Middle frontal gyrus (tissue), 1 donor: ENCODE measurements at regions not wholly inside any gene's neighbourhood (a gene's known extent, or its start where the extent isn't known, plus 50 kb on each side); places are given as distances from the start of the nearest gene placed in this dataset.

Experiments
- DNase-seq: peaks from one replicate; pipeline ENCODE4 v3.0.0-alpha.2; 2015; ENCODE audit warnings: low spot score; ENCODE audit errors: extremely low spot score

DNA sequence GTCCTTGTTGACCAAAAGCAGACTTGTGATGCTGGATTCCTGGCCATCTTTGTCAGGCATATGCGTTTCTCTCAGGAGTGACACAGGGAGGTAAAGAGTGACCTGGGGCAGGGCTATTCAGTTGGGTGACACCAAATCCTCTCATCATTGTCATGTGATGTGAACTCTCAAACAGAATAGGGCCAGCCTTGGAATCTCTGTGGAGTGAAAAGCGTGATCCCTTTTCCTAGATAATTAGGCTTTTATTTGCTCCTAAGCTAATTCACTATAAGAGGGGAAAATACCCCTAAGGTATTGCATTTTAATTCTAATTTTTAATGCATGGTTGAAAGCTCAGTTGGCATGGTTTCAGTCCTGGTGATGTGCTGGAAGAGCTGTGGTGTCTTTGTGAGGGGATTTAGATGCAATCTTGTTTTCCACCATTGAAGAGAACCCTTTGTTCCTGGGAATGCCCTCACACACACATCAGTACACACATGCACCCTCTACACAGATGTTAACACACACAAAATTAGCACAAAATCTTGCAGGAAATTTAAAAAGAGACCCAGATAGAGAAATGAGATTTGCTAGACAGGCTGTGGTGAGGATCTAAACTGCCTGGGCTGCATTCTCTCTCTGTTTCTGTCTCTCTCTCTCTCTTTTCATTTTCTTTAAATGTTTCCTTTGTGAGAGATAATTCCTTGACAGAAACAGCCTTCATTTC is 349.9 kb downstream of the TSN start:
- no peak for DNase-seq

DNA sequence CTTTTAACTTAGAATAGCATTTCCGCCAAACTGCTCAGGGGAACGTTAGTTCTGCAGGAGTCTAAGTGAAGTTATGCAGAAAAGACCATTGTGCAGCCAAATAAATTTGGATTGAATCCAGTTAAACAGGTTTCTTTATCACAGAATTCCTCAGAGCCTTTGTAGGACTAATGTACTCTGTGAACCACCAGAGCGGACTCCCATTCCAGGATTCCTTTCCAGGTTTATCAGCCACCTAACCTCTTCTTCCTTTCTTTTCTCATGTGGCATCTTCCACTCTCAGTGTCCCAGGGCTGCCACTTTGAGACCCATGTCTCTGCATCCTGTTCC is 350.4 kb downstream of the TSN start:
- DNase-seq: no peak

DNA sequence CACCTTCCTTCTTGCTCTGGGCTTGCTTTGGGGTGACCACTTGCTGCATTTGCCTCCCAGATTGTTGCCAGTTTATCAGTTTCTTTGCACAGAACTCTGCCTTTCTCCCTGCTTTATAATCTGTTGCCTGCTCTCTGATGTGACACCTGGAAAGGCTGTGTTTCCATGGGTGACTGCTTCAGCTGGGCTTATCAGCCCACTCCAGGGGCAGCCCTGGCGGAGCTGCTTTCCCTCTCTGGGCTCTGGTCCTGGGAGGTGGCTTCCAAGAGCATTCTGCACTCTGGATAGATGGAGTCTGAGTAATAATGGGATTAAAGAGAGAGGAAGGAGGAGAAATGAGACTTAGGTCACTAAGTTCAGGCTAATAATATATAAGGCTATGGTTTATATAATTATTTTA is 352.7 kb downstream of the TSN start:
- DNase-seq: no peak

DNA sequence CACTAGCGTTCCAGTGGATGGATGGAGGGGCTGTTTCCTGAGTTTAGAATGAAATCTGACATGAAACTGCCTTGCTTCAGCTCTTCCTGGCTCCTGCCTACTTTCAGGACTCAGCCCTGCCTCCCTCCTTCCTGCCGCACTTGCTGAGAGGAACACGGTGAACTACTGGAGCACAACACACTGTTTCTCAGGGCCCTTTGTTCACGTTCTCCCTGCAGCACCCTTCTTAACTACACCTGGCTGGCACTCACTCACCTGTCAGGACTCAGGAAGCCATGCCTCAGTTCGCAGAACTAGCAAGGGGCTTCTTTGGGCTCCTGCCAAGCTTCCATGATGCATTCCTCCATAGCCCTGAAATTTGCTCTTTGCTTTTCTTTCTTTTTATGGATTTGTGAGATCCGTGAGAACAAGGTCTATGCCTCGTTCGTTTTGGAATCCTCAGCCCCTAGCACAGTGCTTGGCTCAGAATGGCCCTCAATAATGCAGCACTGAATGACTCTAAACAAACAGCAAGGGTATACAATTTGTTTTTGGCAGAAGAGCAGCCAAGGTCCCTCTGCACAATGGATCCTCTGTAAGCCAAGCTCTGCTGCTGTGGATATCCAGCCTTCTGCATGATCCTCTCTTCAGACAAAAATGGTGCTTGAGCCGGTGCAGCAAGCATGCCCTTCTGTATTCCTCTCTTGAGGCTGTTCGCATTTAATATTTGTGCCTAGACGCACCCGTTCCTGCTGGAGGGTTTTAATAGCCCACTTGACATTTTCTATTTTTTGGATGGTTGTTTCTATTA is 357.0 kb downstream of the TSN start:
- no peak for DNase-seq

DNA sequence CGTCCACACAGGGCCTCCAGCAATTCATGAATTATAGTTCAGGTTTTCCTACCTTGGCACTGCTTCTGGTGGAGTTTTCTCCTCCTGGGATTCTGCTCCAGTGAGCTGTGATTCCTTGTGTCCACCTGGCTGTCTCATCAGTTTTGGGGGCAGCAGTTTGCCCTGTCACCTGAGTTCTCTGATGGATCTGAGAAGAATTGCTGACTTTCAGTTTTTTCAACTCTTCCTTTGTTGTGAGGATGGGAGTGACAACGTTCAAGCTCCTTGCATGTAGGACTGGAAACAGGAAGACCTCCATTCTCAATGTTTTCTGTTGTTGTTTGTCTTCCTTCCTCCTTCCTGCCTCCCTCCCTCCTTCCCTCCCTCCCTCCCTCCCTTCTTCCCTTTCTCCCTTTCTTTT is 359.0 kb downstream of the TSN start:
- no peak for DNase-seq

DNA sequence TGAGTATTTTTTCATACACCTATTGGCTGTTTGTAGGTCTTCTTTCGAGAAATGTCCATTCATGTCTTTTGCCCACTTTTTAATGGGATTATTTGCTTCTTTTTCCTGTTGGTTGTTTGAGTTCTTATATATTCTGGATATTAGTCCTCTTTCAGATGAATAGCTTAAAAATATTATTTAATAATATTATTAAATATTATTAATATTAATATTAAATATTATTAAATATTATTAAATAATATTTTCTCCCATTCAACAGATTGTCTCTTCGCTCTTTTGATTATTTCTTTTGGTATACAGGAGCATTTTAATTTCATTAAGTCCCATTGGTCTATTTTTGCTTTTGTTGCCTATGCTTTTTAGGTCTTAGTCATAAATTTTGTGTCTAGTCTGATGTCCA is 361.9 kb downstream of the TSN start:
- DNase-seq: no peak

DNA sequence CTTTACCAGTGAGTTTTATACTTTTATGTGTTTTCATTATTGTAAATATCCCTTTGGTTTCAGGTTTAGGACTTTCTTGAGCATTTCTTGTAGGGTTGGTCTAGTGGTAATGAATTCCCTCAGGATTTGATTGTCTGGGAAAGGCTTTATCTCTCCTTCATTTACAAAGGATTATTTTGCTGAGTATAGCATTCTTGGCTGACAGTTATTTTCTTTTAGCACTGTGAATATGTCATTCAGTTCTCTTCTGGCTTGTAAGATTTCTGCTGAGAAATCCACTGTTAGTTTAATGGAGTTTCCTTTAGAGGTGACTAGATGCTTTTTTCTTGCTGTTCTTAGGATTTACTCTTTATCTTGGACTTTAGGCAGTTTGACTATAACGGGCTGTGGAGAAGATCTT is 373.9 kb downstream of the TSN start:
- no peak for DNase-seq

DNA sequence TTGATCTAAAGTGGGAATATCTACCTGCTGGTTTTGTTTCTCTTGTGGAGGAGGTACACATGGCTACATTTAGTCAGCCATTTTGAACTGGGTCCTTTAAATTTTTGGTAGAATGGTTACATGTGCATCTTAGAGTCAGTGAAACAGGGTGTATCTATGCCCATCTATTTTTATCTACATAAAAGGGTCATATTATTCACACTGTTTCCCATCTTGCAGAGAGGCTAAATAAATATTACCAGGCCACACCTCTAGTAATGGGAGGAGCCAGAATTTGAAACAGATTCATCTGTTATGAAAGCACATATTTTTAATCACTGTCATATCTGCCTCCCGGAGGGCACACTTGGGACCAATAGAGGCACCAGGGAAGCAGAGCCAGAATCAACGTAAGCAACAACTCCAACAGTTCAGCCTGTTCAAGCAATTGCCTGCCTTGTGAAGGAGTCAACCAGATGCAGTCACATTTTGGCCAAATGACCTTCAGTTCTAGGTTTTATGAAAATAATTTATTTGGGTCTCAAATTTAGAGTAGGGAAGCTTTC is 376.8 kb downstream of the TSN start:
- no peak for DNase-seq

DNA sequence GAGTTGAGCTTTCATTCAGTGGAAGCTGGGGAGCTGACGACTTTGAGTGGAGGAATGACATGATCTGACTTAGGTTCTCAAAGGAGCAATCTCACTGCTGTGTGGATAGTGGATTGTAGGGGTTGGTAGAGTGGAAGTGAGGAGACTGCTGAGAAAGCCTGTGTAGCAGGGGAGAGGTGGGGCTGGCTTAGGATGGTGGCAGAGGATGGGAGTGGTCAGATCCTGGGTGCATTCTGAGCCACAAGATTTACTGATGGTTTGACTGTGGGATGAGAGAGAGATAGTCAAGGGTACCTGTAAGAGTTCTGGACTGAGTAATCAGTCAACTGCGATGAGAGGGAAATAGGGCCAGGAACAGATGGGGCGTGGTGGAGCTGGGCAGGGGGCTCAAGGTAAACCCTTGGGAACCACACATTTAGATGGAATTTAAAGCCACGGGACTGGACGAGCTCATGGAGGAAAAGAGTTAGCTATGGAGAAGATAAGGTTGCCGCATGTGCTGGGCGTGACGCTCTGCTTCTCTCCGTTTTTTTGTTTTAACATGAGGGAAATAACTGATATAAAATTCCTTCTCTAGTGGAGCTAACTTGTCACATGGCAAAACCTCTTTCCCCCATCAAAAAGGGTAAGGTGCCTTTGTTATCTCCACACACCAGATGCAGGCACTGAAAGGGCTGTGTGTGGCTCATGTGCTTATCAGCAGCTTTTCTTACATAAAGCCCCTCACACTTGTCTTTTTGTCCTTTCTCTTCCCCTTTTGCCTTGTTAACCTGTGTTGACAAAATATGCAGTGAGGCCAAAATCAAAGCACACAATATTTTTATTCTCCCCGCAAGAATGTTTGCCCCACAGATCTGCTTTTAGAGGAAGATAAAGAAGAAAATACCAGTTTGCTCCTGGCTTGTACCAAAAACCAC is 379.8 kb downstream of the TSN start:
- no peak for DNase-seq

DNA sequence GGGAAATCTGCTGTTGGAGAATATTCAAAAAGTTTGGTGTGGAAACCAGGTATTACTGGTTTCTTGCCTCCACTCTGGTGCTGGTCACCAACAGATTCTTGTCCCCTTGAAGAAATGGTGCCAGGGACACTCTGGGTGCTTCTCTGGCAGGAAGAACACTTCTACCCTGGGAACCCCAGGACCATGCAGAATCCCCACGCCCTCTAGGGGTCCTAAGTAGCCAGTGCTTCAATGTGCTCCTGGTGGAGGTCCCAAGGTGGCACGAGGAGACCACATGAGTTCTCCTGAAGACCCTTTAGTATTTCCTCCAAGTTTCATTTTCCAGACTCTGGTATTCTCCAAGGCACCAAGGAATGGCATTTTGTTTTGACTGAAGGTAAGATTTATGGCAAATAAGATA is 380.6 kb downstream of the TSN start:
- no peak for DNase-seq

DNA sequence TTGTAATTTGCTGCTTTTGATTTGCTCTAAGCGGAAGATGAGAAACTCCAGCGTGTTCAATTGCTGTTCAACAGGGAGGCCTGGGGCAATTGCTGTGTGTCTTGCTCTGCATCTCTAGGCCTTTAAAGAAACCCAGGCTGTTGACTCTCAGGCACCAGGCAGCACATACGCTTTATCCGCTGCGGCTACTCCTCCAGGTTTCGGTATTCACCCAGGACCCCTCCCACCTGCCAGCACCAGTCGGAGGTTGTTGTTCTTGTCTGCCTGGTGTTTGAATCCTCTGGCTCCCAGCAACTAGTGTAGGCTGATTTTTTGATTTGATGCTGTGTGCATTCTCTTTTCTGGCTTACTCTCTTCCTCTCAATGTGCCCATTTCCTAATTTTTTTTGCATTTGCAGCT is 383.1 kb downstream of the TSN start:
- no peak for DNase-seq

DNA sequence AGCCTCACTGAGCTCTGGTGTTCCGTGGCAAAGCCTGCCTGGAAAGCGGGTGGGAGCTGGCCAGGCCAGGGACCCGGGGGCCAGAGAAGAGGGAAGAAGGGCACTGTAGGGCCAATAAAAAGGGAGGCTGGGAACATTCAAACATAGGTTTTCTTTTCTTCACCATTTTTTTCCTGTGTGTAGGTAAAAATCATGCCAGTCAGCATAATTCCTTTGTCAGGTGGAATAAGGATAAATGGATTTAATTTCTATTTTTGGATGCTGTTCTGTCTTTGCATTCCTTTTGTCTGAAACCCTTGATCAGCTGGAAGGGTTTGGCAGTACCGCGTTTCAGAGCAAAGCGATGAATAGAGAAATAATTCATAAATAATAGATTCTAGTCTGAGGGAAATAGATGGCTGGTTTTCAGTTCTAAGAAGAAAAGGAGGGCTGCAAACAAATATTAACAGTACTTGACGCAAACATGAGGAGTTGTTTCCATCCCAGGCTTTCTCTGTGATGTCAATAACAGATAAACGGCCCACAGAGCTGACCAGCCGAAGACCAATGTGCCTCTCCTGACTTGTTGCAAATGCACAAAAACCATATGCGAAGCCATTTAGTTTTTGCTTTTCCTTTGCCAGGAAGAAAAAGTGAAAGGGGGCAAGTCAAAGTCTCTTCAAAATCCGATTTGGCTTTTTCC is 384.4 kb downstream of the TSN start:
- DNase-seq: no peak

DNA sequence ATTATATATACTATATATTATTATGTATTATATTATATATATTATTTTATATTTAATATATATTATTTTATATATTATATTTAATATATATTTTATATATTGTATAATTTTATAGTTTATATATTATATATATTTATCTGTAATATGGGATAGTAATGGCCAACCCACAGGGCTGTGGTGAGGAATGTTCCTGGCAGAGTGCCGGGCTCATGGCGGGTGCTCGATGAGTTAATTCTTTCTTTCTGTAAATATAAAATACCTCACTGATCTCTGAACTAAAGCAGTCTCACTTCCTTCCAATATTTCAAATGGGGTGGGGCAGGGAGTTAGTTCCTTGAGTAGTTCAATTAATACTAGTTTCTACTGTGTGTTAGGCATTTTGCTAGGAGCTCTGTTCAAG is 389.4 kb downstream of the TSN start:
- no peak for DNase-seq

DNA sequence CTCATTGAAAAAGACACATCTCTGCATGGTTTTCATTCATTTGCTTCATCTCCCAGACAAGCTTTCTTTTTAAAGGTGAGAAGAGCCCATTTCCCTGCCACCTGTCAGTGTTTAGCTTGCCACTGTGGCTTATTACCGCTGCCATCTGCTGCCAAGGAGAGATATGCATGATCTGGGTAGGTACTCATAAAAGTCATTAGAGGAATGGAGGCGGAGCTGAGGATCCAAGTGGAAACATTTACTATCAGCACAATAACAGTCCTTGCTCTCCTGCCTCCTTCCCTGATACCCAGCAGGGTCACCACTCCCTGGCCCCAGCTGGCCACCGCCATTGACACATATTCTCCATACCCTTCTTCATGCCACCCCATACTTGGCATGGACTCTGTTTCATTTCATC is 390.4 kb downstream of the TSN start:
- DNase-seq: no peak

DNA sequence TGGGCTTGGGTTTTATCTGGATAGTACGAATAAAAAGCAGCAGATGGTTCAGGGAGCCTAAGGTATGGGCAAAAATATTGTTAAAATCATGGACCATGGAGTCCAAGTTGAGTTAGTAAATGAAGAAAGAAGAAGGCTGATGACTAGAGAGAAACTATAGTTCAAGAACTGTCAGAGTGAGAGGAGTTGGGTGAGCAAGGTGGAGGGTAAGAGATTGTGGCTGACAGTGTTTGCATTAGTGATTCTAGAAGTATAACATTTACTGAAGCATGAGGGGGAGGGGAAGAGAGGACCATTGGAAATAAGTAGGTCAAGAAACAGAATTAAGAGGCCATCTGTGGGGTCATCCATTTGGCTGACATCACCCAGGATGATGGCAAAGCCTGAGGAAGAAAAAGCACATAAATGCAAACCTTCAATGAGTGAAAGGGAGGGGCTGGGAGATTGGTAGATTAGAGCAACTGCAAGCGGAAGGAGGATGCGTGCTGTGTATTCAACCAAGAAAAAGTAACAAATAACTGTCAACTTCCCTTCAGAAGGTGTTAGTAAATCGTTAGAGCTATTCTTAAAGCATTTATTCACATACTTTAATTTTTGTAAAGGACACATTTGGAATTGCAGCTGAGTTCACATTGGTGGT is 392.8 kb downstream of the TSN start:
- DNase-seq: no peak

DNA sequence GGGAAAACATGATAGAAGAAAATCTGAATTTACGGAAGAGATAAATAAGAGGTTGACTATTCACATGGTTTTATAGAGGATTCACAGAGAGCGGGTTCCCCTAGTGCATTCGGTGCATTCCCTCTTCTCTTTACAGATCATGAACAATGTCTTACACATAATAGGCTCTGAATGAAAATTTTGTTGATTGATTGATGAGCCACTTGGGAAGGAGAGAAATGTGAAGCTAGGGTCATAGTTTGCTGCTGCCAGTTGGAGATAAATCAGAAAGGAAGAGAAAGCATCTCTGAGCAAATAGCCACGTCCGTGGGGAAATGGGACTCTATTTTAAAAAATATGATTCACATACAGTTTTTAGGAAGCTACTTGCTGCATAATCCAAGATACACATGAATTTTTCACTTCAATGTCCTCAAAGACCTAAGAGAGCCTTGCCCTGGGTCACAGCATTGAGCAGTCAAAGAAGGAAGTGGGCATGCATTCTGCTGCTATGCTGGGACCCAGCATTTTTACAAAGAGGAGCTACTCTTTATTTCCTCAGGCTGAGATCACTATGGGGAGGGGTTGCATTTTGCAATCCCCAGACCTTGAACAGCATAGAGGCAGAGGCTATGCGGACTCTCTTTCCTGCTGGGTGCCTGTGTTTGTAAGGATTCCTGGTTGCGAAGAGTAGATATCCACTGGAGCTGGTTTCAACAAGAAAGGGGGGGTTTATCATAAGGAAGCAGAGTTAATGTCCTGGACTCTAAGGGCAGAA is 395.3 kb downstream of the TSN start:
- no peak for DNase-seq

DNA sequence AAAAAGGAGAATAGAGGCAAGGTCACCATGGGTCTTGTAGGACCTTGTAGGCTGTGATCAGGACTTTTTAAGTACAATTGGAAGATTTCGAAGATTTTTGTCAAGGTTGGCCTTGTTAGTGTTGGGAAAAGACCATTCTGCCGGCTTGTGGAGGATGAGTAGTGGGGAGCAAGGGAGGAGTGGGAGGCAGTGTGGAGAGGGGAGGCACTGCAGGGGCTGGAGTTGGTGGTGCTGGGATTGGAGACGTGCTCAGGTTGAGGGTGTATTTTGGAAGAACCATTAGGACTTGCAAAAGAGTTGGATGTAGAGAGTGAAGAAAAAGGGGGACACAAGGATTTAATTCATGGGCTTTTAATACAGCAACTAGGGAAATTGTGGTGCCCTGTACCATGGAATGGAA is 397.1 kb downstream of the TSN start:
- DNase-seq: no peak

DNA sequence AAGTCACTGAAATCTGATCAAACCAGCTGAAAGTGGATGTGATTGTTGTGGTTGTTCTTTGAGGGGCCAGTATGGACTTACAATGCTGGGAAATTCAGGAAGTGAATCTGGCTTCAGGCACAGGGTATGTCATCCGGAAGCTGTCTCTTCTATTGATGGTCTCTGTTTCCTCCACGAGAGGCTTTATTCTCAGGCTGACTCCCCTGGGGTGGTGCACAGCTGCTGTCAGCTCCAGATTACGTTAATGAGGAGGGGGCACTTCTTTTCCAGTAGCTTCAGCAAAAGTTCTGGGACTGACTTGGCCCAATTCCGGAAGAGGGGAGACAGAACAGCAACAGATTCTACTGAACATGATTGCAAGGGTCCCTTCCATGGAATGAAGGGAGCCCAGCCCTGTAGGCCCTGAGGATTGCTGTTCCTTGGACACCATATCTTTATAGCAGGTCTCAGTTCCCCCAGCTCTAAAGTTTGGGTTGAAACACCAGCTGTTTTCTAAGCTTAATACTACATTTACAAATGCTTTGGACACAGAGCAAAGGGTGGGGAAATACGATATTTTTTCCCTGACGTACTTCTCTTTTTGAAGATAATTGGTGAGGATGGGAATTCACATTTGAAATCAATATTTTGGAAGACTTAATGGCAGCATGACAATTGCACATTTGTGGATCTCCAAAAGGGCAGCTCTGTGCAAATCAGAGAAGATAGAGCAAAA is 400.9 kb downstream of the TSN start:
- no peak for DNase-seq

DNA sequence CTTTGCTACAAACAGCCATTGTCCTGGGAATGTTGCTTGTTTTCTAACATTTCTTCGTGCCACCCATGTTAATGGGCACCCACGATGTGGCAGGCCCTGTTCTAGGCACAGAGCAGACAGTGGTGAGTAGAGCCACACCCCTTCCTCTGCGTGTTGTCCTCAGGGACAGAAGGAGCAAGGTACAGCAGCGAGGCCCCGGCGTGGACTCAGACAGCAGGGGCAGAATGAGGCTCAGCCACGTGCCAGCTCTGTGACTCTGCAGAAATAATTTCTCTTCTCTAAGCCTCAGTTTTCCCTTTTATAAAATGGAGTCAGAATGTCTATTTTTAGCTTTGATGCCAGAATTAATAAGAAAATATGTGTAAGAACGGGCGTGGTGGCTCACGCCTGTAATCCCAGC is 401.7 kb downstream of the TSN start:
- no peak for DNase-seq

DNA sequence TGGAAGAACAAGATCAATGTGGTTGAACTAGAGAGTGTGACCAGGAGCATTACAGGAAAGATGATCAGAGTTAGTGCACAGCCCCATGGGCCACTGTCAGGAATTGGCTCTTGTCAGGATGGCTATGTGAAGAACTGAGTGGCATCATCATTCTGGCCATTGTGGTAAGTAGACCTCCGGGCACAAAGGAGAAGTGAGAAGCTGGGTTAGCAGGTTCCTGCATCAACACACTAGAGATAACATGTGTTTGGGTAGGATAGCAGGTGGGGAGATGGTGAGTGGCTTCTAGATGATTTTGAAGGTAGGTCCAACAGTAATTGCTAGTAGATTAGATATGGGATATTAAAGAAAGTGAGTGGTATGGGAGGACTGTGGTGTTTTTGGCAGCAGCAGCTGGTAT is 408.2 kb downstream of the TSN start:
- no peak for DNase-seq
